NCI-H748 (cell line): ENCODE measurements at regions not wholly inside any gene's neighbourhood (a gene's known extent, or its start where the extent isn't known, plus 50 kb on each side); places are given as distances from the start of the nearest gene placed in this dataset.
"Not testable (repeated sequence)": the region's sequence is repeated elsewhere in the genome, so short reads cannot be mapped to it uniquely, and the experiment has no call there.

Experiments
- DNase-seq: peaks from one replicate; lab custom pipeline; 2025; ENCODE audit not compliant: unreplicated experiment; lab: John Stamatoyannopoulos, UW

DNA sequence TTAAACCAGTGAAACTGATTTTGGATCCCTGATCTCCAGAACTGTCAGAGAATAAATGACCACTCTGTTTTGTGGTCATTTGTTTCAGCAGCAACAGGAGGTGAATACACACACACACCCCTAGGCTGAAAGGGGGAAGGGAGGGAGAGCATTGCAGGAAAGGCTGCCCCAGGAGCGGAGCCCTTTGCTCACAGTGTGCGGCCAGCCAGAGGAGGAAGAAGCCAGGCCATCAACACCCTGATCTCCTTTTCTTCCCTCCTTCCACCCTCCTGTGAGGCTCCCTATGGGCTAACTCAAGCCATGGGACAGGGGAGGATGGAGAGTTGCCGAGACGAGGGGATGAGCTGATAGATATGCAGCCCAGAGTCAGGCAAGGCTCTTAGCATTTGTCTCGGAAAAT is 211.9 kb downstream of the TBX5 start:
- DNase-seq: no peak

DNA sequence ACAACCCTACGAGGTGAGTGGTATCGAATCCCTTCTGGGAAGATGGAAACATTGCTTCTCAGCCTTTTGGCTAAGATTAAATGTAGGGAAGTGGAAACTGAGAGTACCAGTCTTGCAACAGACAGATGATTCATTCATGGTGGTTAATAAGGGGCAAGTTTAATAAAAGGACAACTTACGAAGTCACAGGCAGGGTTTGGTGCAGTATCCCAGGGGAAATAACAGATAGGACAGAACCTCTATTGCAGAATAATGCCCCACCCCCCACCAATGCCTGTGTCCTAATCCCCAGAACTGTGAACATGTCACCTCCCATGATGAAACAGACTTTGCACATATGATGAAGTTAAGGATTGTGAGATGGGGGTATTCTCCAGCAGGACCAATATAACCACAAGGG is 212.5 kb downstream of the TBX5 start:
- DNase-seq: no peak

DNA sequence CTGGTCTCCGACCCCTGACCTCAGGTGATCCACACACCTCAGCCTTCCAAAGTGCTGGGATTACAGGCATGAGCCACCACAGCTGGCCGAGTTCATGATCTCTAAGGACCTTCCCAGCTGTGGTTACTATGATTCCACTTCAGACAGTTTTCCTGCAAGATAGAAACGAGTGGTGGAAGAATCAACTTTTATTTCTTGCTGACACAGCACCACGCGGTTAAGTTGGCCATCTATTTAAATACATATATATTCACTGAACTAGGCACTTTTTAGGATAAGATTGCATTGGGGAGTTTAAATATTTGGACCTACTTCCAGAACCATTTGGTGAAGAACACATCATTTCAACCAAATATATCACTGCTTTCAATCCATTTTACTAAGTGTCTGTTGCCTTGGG is 213.4 kb downstream of the TBX5 start:
- no peak for DNase-seq

DNA sequence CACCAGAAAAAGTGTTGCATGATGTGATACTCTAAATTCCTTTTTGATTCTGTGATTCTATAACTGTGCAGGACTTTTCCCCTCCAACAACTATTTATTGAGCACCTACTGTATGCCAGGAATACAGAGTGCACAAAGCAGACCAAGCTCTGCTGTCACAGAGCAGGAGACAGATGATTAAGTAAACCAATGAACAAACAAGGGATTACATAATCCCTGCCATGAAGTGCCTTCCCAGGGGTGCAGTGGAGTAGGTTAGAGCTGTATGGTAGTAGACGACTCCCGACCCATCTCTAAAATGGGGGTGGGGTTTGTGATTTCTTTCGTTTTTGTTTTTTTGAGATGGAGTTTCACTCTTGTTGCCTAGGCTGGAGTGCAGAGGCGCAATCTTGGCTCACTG is 213.9 kb downstream of the TBX5 start:
- no peak for DNase-seq

DNA sequence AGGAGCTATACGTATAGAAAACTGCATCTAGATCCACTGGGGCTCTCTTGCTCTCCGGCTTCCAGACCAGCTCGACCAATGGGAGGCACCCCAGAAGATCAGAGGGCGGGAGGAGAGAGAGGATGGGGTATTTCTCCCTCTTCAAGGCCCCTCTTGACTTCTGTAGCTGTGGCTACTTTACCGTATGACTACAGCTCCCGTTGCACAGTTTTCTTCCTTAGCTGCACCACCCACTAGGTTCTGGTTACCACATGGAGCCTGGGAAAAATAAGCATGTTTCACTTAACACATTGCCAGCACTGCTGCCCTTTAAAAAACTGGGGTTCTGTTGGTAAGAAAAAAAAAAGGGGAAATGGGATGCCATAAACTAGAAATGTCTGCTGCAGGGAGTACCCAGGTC is 214.4 kb downstream of the TBX5 start:
- no peak for DNase-seq

DNA sequence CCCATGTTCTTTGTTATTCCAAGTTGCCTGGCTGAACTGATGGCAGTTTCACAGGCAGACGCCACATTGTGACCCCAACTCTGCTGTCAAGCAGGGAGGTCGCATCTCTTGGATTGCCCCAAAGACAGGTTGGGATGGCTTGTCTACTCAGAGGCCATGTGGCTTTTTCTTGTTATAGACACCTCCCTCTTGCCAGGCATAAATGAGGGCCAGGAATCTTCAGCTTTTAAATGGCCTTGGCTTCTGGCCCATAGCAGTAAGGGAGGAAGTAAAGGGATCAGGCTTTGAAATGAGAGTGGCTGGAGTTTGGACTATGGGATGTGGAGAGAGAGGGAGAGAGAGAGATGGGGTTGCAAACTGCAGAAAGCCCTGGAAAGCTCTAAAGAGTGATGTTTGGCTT is 215.0 kb downstream of the TBX5 start:
- no peak for DNase-seq

DNA sequence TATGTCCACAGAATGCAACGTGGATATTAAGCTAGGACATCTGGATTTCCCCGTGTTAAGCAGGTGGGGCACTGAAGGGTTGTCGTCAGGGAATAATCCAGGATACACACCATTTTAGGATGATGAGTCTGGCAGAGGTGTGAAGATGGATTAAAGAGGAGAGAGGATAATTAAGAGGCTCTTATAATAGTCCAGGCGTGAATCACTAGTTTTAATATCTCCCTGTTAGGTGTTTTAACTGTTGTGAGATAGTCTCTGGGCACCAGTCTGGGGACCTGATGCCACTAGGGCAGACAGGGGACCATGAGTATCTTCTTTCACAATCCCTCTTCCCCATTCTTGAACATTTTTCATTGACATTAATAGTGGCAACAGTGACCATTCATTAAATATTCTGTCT is 216.7 kb downstream of the TBX5 start:
- no peak for DNase-seq

DNA sequence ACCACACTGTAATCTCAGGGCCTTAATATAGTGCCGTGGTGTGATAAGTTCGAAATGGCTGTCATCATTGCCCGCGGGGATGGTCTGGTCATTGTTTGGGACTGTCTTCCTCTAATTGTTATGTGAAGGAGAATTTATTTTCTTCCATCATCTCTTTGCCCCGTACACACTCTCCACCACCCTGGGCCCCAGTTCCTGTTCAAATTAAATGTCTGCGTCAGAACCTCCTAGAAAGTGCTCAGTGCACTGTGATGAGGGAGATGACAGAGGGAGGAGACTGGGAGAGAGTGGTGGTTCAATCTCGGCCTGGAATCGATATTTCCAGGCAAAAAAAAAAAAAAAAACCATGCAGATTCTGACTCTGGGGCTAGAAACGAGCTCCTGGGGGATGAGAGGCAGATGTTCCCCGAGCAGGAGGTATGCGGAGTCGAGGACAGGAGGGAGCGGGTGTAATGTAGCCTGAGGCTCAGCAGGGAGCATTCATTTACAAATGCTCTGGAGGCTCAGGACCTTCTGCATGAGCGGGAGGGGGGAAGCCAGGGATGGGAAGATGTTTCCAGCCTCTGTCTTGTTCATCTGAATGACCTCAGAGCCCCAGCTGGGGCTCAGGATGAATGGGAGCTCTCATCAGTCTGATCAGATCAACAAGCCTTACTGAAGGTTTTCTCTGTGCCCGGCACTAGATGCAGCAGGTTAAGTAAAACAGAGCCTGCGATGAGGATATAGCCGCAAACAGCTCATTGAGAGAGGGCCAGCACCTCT is 219.5 kb downstream of the TBX5 start:
- DNase-seq: no peak

DNA sequence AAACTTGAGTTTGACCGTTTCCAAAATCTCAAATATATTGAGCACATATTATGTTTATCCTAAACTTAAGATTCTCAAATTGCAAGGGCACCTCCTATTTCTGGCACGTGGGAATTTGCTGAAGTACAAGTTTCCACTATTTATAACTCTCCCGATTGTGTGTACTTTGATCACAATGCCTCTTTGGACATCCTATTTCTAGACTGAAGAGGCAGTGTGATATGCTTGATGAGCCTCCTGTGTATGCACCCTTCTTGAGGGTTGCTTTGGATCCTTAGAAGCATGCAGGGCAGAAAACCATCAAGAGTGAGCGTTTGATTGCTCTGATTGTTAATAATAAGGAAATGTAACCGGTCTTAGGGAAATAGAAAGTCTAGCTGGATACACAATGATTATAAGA is 218.9 kb upstream of the RBM19 start:
- no peak for DNase-seq

DNA sequence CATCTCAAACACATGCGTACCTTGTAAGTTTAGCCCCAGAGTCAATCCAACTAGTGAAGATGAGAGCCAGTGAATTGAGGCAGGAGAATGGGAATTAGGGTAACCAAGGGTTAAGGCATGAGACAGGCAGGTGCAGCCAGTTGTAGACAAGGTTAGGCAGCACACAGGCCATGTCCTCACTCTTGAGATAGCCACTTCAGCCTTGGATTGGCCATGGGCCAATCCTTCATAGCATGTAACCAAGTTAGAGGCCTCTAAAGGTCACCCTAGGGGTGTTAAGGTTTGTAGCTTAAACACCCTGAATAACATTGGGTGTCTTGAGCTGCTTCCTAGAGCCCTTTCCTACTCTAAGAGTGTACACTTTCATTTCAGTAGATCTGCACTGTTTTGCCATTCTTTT is 208.2 kb upstream of the RBM19 start:
- no peak for DNase-seq

DNA sequence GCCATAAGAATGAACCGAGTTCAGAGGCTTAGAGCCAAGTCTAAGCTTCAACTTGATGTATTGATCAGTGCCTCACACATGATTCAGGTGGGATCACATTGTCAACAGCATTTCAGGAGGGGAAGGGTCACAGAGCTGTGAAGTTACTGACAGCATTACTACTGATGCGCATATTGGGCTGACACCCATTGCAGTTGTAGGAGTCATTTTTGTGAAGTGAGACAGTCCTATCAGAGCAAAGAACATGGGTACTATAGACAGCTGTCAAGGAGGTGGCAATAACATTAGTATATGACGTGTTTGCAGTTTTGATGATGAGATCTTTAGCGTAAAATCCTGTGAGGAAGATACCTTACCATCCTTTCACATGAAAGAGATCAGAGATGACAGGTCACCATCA is 206.0 kb upstream of the RBM19 start:
- no peak for DNase-seq

DNA sequence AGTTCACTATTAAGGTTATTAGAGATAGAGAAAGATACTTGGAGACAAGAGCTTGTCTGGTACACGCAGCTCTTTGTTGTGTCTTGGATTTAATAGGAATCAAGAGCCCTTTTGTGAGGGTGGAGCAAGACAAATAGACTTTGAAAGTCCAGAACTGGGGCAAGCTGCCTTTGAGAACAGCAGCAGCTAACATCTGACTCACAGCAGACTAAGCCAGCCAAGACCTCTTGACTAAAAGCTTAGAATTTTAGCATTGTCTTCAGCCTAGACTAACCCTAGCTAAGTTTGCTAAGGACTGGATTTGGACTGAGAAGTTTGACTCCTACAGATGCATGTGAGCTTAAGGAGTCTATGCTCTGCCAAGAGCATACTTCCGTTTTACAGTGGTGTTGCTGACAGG is 201.9 kb upstream of the RBM19 start:
- no peak for DNase-seq

DNA sequence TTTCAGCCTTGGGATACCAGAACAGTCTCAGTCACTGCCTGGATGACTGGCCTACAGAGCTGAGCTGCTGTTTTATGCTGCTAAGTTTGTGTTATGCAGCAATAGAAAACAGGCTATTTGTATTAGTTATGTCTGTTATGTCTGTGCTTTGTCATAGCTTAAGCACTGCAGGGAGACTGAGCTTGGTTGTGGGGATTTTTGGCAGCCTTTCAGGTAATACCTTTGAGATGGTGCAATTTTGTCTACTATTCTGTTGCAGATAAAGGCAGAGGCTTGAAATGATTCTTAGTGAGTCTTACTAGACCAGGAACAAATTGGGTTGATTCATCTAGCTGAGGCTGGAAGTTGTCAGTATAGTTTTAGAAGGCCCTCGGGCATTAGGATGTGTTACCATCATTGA is 201.3 kb upstream of the RBM19 start:
- DNase-seq: no peak

DNA sequence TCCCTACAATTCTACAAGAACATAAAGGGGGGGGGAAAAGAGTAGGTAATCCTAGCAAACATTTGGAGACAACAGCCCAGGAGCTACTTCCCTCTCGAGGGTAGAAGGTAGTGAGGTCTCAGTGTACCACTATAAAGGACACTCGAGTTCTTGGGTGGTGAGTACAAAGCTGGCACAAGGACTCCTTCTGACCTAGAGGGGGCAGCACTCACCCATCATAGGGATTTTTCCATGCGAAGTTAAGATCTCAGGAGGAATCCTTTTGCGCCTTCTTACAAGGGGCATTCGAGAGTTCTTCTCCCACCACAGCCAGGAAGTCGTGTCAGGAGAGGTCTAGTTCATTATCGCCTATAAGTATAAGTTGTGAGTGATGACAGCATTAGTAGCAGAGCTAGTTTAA is 200.2 kb upstream of the RBM19 start:
- peak; percentile 66 for DNase-seq

DNA sequence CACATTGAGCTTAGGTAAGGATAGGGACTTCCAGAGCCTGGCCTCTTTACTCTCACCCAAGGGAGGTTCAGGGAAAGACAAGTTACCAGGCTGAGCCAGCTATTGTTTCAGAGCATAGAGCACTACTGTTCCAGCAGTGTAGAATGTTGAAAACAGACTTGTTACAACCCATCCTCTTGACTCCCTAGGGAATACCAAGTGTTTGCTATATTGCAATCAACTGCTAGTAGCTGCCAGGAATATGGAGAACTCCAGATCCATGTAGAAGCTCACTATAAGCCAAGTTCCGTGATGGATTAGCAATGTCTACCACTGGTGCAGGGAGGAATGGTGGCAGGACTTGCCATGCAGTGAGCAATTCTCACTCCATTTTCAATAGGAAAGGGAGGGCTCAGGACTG is 199.8 kb upstream of the RBM19 start:
- DNase-seq: peak; percentile 18

DNA sequence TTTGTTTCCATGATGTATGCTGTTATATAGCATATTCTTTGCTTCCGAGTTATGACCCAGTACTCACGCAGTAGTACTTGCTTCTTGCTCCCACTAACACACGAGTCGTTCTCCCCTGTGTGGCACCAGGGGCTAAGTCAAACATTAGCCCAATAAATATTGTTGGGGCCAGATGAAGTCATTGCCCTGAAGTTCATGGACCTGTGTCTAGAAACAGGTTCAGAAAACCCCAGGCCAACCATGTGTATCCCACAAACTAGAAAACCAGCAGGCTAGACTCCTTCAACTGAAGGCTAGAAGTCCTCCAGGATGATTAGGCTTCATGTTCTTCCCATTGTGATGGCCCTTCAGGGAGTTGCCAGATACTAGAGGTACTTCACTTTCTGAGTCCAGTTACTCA is 198.2 kb upstream of the RBM19 start:
- no peak for DNase-seq

DNA sequence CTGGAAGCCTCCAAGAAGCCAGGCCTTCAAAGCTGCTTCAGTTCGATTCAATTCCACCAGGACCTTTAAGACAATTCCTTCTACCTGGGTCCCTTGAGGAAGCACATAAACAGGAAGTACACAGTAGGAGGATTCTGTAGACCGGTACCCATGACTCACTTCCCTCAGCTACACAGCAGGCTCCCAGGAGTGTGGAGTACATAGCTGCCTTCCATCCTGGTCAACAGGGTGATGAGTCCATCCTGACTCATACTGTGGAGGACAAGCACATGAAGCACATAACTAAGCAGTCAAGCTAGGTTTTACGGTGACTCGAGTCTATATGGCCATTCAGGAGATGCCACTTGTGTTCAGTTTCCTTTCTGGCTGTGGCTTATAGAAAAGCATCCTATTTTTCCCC is 197.6 kb upstream of the RBM19 start:
- no peak for DNase-seq

DNA sequence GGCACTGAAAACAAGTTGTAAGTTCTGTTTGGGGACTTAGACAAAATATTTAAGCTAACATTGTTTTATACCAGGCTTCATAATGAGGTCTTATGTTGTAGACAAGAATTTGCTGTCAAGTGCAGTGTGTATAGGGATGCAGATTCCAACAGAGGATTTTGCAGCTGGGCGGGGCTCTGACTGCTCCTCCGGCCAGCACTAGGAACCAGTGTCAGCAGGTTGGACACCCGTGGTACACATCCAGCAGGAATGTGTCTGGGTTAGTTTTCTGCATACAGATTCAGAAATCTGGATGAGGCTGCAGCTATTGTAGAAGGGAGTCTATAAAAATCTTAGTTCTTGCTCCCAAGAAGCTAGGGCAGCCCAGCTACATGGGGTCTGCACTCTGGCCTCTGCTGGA is 194.3 kb upstream of the RBM19 start:
- DNase-seq: no peak

DNA sequence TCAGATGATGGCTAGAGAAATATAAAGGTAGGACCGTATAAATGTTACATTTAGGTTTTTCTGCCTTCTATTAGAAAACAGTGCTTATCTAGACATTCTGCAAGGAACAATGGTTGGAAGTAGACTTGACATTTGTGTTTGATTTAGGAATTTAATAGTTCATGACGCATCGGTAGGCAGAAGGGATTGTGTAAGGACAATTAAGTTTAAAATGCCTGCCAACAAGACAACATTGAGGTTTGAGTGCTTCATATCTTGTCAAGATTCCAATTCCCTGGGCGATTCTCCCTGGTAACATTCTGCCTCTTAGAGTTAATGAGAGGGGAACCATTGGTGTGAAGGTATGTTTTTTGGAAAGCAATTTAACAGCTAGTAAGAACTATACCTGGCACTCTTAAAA is 186.8 kb upstream of the RBM19 start:
- no peak for DNase-seq

DNA sequence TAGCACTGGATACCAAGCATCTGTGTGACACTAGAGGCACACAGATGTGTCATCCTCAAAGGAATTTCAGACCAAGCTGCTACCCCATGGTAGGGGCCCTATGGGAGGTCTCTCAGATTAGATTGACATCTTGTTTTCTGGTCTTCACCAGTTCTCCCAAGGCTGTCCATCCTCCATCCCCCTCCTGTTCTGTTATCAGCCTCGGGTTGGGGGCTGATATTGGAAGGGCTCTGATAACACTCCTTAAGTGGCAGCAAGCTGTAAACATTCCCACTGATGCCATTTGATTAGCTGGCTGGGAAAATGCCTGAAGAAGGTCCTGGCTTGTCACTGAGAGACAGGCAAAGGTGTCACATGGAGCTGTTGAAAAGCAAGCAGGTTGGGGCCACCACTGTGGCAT is 185.9 kb upstream of the RBM19 start:
- DNase-seq: no peak

DNA sequence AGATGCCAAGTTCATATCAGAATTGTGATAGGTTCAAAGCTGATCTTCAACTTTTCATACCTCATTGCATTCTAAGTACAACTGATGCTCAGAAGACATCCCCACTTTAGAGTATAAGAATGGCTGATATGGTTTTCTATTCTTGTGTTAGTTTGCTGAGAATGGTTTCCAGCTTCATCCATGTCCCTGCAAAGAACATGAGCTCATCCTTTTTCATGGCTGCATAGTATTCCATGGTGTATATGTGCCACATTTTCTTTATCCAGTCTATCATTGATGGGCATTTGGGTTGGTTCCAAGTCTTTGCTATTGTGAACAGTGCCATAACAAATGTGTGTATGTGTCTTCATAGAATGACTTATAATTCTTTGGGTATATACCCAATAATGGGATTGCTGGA is 184.5 kb upstream of the RBM19 start:
- not testable (repeated sequence) for DNase-seq

DNA sequence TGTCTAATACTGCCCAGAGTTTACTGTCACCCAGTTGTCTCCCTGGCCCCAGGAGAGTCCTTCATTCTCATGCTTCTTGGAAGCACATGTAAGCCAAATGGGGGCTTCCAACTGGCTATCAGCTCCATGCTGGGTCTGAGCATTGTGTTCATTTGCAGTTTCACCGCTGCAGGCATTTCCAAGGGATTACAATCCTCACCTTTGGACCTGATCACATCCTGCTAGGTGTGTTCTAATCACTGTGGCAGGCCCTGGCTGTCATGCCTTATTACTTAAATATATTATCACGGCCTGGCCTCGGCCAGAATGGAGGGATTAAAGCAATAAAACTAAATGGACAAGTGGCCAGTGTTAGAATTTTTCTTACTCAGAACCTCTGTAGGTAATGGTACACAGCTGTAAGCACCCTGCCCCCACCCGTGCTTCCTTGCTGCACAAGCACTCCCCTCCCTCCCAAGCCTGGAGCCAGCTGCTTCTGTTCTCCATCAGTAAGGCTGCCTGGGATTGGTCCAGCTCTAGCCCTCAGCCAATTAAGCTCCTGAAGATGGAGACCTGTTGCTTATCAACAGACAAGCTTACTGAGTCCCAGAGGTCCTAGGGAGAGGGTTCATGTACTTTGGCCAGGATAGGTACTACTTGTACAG is 175.9 kb upstream of the RBM19 start:
- no peak for DNase-seq

DNA sequence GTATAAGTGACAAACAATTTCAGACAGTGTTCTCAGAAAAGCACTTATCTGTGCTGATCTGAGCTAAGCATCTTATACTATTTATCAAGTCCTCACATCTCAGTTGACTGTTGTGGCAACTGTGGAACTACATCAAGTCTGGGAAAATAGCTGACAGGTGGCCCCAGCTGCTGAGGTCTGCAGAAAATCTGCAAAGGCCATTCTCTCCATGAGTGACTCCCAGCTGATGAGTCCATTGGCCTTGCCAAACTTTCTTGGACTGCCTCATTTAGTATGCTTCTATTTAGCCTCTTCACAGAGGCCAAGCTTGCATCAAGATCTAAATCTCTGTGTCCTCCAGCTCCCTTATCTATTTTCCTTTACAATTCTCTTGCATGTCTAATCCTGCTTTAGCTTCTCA is 174.5 kb upstream of the RBM19 start:
- no peak for DNase-seq
